ENCODE measurements at regions not wholly inside any gene's neighbourhood (a gene's known extent, or its start where the extent isn't known, plus 50 kb on each side); places are given as distances from the start of the nearest gene placed in this dataset.
A peak's percentile ranks its signal among the peaks of the same experiment; 100 is the strongest.

- H3K27me3 ChIP-seq (ENCODE audit: control insufficient read depth in 5 of 5, insufficient read depth in 4 of 5, low read length in 5 of 5) = peaks cover 0 to 2% (median 0%) of the 10 kb centered on the region in 5 donors
- peak overlapping the region in 1 of 5 donors; percentile 16 for H3K9ac ChIP-seq (ENCODE audit: low read length in 5 of 5)
- peaks cover 17 to 57% (median 43%) of the 10 kb centered on the region in 5 donors for H3K4me1 ChIP-seq (ENCODE audit: control insufficient read depth in 5 of 5, insufficient read depth in 5 of 5, low read length in 5 of 5)
- peak overlapping the region; percentile 96 for H3K27ac ChIP-seq (ENCODE audit: low read depth, low read length)
- no peaks in the 10 kb centered on the region for H3K9me3 ChIP-seq (ENCODE audit: control insufficient read depth in 5 of 5, low read length in 5 of 5)
- no peaks in the 10 kb centered on the region for H3K36me3 ChIP-seq (ENCODE audit: control insufficient read depth in 5 of 5, insufficient read depth in 5 of 5, low read length in 5 of 5)
- peak overlapping the region in 2 of 5 donors; percentile 27 to 41 for H3K4me3 ChIP-seq (ENCODE audit: low read depth in 1 of 5, low read length in 5 of 5)
Measured at GRCh38 chr20:17808357-17808756, 108.6 kb downstream of the BANF2 start.

- peaks cover 17 to 58% (median 45%) of the 10 kb centered on the region in 5 donors for H3K4me1 ChIP-seq (ENCODE audit: control insufficient read depth in 5 of 5, insufficient read depth in 5 of 5, low read length in 5 of 5)
- H3K9me3 ChIP-seq (ENCODE audit: control insufficient read depth in 5 of 5, low read length in 5 of 5) = no peaks in the 10 kb centered on the region
- no peak overlapping the region for H3K4me3 ChIP-seq (ENCODE audit: low read depth in 1 of 5, low read length in 5 of 5)
- H3K36me3 ChIP-seq (ENCODE audit: control insufficient read depth in 5 of 5, insufficient read depth in 5 of 5, low read length in 5 of 5) = no peaks in the 10 kb centered on the region
- peak overlapping the region; percentile 96 for H3K27ac ChIP-seq (ENCODE audit: low read depth, low read length)
- peak overlapping the region in 1 of 5 donors; percentile 39 for H3K9ac ChIP-seq (ENCODE audit: low read length in 5 of 5)
- peaks cover 0 to 2% (median 0%) of the 10 kb centered on the region in 5 donors for H3K27me3 ChIP-seq (ENCODE audit: control insufficient read depth in 5 of 5, insufficient read depth in 4 of 5, low read length in 5 of 5)
Measured at GRCh38 chr20:17807651-17808050, 107.9 kb downstream of the BANF2 start.

GRCh38 chr20:17806739-17807441 is 107.1 kb downstream of the BANF2 start:
- peak overlapping the region; percentile 6 to 73 (median 53) for H3K9ac ChIP-seq (ENCODE audit: low read length in 5 of 5)
- peak overlapping the region in 4 of 5 donors; percentile 4 to 51 (median 27) for H3K4me3 ChIP-seq (ENCODE audit: low read depth in 1 of 5, low read length in 5 of 5)
- no peaks in the 10 kb centered on the region for H3K9me3 ChIP-seq (ENCODE audit: control insufficient read depth in 5 of 5, low read length in 5 of 5)
- peaks cover 17 to 58% (median 45%) of the 10 kb centered on the region in 5 donors for H3K4me1 ChIP-seq (ENCODE audit: control insufficient read depth in 5 of 5, insufficient read depth in 5 of 5, low read length in 5 of 5)
- peaks cover 0 to 2% (median 0%) of the 10 kb centered on the region in 5 donors for H3K27me3 ChIP-seq (ENCODE audit: control insufficient read depth in 5 of 5, insufficient read depth in 4 of 5, low read length in 5 of 5)
- no peaks in the 10 kb centered on the region for H3K36me3 ChIP-seq (ENCODE audit: control insufficient read depth in 5 of 5, insufficient read depth in 5 of 5, low read length in 5 of 5)
- peak overlapping the region; percentile 96 for H3K27ac ChIP-seq (ENCODE audit: low read depth, low read length)

- H3K9ac ChIP-seq (ENCODE audit: low read length in 5 of 5) = peak overlapping the region; percentile 6 to 73 (median 53)
- peaks cover 0 to 2% (median 0%) of the 10 kb centered on the region in 5 donors for H3K27me3 ChIP-seq (ENCODE audit: control insufficient read depth in 5 of 5, insufficient read depth in 4 of 5, low read length in 5 of 5)
- no peaks in the 10 kb centered on the region for H3K36me3 ChIP-seq (ENCODE audit: control insufficient read depth in 5 of 5, insufficient read depth in 5 of 5, low read length in 5 of 5)
- peak overlapping the region; percentile 96 for H3K27ac ChIP-seq (ENCODE audit: low read depth, low read length)
- peak overlapping the region in 2 of 5 donors; percentile 32 to 51 for H3K4me3 ChIP-seq (ENCODE audit: low read depth in 1 of 5, low read length in 5 of 5)
- peaks cover 17 to 53% (median 45%) of the 10 kb centered on the region in 5 donors for H3K4me1 ChIP-seq (ENCODE audit: control insufficient read depth in 5 of 5, insufficient read depth in 5 of 5, low read length in 5 of 5)
- H3K9me3 ChIP-seq (ENCODE audit: control insufficient read depth in 5 of 5, low read length in 5 of 5) = no peaks in the 10 kb centered on the region
Measured at GRCh38 chr20:17806107-17806506, 106.3 kb downstream of the BANF2 start.

GRCh38 chr20:17803765-17804164 is 104.0 kb downstream of the BANF2 start:
- peaks cover 15 to 39% (median 30%) of the 10 kb centered on the region in 5 donors for H3K4me1 ChIP-seq (ENCODE audit: control insufficient read depth in 5 of 5, insufficient read depth in 5 of 5, low read length in 5 of 5)
- peaks cover 0 to 2% (median 0%) of the 10 kb centered on the region in 5 donors for H3K27me3 ChIP-seq (ENCODE audit: control insufficient read depth in 5 of 5, insufficient read depth in 4 of 5, low read length in 5 of 5)
- H3K9me3 ChIP-seq (ENCODE audit: control insufficient read depth in 5 of 5, low read length in 5 of 5) = peaks cover 0 to 3% (median 0%) of the 10 kb centered on the region in 5 donors
- no peaks in the 10 kb centered on the region for H3K36me3 ChIP-seq (ENCODE audit: control insufficient read depth in 5 of 5, insufficient read depth in 5 of 5, low read length in 5 of 5)
- no peak overlapping the region for H3K9ac ChIP-seq (ENCODE audit: low read length in 5 of 5)
- H3K27ac ChIP-seq (ENCODE audit: low read depth, low read length) = no peak overlapping the region
- H3K4me3 ChIP-seq (ENCODE audit: low read depth in 1 of 5, low read length in 5 of 5) = no peak overlapping the region

- Histone ChIP-seq H3K9me3 (ENCODE audit: control insufficient read depth in 5 of 5, low read length in 5 of 5) (peaks cover 0 to 3% (median 0%) of the 10 kb centered on the region in 5 donors), H3K4me1 (ENCODE audit: control insufficient read depth in 5 of 5, insufficient read depth in 5 of 5, low read length in 5 of 5) (peaks cover 0 to 29% (median 19%) of the 10 kb centered on the region in 5 donors), H3K4me3 (ENCODE audit: low read depth in 1 of 5, low read length in 5 of 5) (no peak overlapping the region), H3K27me3 (ENCODE audit: control insufficient read depth in 5 of 5, insufficient read depth in 4 of 5, low read length in 5 of 5) (no peaks in the 10 kb centered on the region), H3K27ac (ENCODE audit: low read depth, low read length) (no peak overlapping the region), H3K36me3 (ENCODE audit: control insufficient read depth in 5 of 5, insufficient read depth in 5 of 5, low read length in 5 of 5) (no peaks in the 10 kb centered on the region), H3K9ac (ENCODE audit: low read length in 5 of 5) (no peak overlapping the region)
Measured at GRCh38 chr20:17799575-17800227, 99.9 kb downstream of the BANF2 start.

GRCh38 chr20:17798601-17799000 is 98.8 kb downstream of the BANF2 start:
- no peak overlapping the region for H3K4me3 ChIP-seq (ENCODE audit: low read depth in 1 of 5, low read length in 5 of 5)
- no peaks in the 10 kb centered on the region for H3K36me3 ChIP-seq (ENCODE audit: control insufficient read depth in 5 of 5, insufficient read depth in 5 of 5, low read length in 5 of 5)
- H3K27ac ChIP-seq (ENCODE audit: low read depth, low read length) = no peak overlapping the region
- peaks cover 0 to 3% (median 0%) of the 10 kb centered on the region in 5 donors for H3K9me3 ChIP-seq (ENCODE audit: control insufficient read depth in 5 of 5, low read length in 5 of 5)
- H3K9ac ChIP-seq (ENCODE audit: low read length in 5 of 5) = no peak overlapping the region
- H3K4me1 ChIP-seq (ENCODE audit: control insufficient read depth in 5 of 5, insufficient read depth in 5 of 5, low read length in 5 of 5) = peaks cover 1 to 30% (median 28%) of the 10 kb centered on the region in 5 donors
- H3K27me3 ChIP-seq (ENCODE audit: control insufficient read depth in 5 of 5, insufficient read depth in 4 of 5, low read length in 5 of 5) = no peaks in the 10 kb centered on the region

- Histone ChIP-seq H3K27ac (ENCODE audit: low read depth, low read length) (no peak overlapping the region), H3K9me3 (ENCODE audit: control insufficient read depth in 5 of 5, low read length in 5 of 5) (peaks cover 0 to 3% (median 0%) of the 10 kb centered on the region in 5 donors)
Measured at GRCh38 chr20:17797579-17797978, 97.8 kb downstream of the BANF2 start.

GRCh38 chr20:17797161-17797560 is 97.4 kb downstream of the BANF2 start:
- H3K27me3 ChIP-seq (ENCODE audit: control insufficient read depth in 5 of 5, insufficient read depth in 4 of 5, low read length in 5 of 5) = no peaks in the 10 kb centered on the region
- peaks cover 0 to 3% (median 0%) of the 10 kb centered on the region in 5 donors for H3K9me3 ChIP-seq (ENCODE audit: control insufficient read depth in 5 of 5, low read length in 5 of 5)
- H3K36me3 ChIP-seq (ENCODE audit: control insufficient read depth in 5 of 5, insufficient read depth in 5 of 5, low read length in 5 of 5) = no peaks in the 10 kb centered on the region
- H3K4me3 ChIP-seq (ENCODE audit: low read depth in 1 of 5, low read length in 5 of 5) = no peak overlapping the region
- no peak overlapping the region for H3K27ac ChIP-seq (ENCODE audit: low read depth, low read length)
- H3K9ac ChIP-seq (ENCODE audit: low read length in 5 of 5) = no peak overlapping the region
- peaks cover 1 to 28% (median 25%) of the 10 kb centered on the region in 5 donors for H3K4me1 ChIP-seq (ENCODE audit: control insufficient read depth in 5 of 5, insufficient read depth in 5 of 5, low read length in 5 of 5)

More at GRCh38 chr20:17797579-17797978, 97.8 kb downstream of the BANF2 start:
- no peaks in the 10 kb centered on the region for H3K36me3 ChIP-seq (ENCODE audit: control insufficient read depth in 5 of 5, insufficient read depth in 5 of 5, low read length in 5 of 5)
- H3K4me3 ChIP-seq (ENCODE audit: low read depth in 1 of 5, low read length in 5 of 5) = no peak overlapping the region
- H3K4me1 ChIP-seq (ENCODE audit: control insufficient read depth in 5 of 5, insufficient read depth in 5 of 5, low read length in 5 of 5) = peaks cover 1 to 28% (median 25%) of the 10 kb centered on the region in 5 donors
- H3K27me3 ChIP-seq (ENCODE audit: control insufficient read depth in 5 of 5, insufficient read depth in 4 of 5, low read length in 5 of 5) = no peaks in the 10 kb centered on the region
- no peak overlapping the region for H3K9ac ChIP-seq (ENCODE audit: low read length in 5 of 5)

GRCh38 chr20:17796091-17796563 is 96.4 kb downstream of the BANF2 start:
- no peaks in the 10 kb centered on the region for H3K36me3 ChIP-seq (ENCODE audit: control insufficient read depth in 5 of 5, insufficient read depth in 5 of 5, low read length in 5 of 5)
- no peaks in the 10 kb centered on the region for H3K27me3 ChIP-seq (ENCODE audit: control insufficient read depth in 5 of 5, insufficient read depth in 4 of 5, low read length in 5 of 5)
- H3K4me1 ChIP-seq (ENCODE audit: control insufficient read depth in 5 of 5, insufficient read depth in 5 of 5, low read length in 5 of 5) = peaks cover 1 to 28% (median 25%) of the 10 kb centered on the region in 5 donors
- H3K9me3 ChIP-seq (ENCODE audit: control insufficient read depth in 5 of 5, low read length in 5 of 5) = peaks cover 0 to 3% (median 0%) of the 10 kb centered on the region in 5 donors
- H3K27ac ChIP-seq (ENCODE audit: low read depth, low read length) = peak overlapping the region; percentile 93
- no peak overlapping the region for H3K4me3 ChIP-seq (ENCODE audit: low read depth in 1 of 5, low read length in 5 of 5)
- H3K9ac ChIP-seq (ENCODE audit: low read length in 5 of 5) = peak overlapping the region in 2 of 5 donors; percentile 56 to 63

Data from subcutaneous abdominal adipose tissue (tissue), 5 donors.